Body of pancreas (tissue), 4 donors: ENCODE measurements at regions not wholly inside any gene's neighbourhood (a gene's known extent, or its start where the extent isn't known, plus 50 kb on each side); places are given as distances from the start of the nearest gene placed in this dataset.

Source experiments
- ATAC-seq: fragments of 150-250 bp; one replicate; pipeline ENCODE4 v1.9.1; 2016
- DNase-seq, 4 donors: peaks; one replicate each; pipeline ENCODE4 v3.0.0-alpha.2; 2019
- H3K27ac ChIP-seq, 4 donors: fragments of 200-600 bp; sonication (generic); 1 replicate in 3 of 4; 2 replicates in 1 of 4; pipeline versions ENCODE4 v1.5.1 to v1.6.1; 2016 to 2019; ENCODE audit warnings: mild to moderate bottlenecking in 1 of 4, mixed read lengths in 1 of 4, moderate library complexity in 1 of 4
- H3K27me3 ChIP-seq, 2 donors: fragments of 200-600 bp; sonication (generic); one replicate each; pipeline ENCODE4 v1.6.0; 2016; ENCODE audit warnings: mild to moderate bottlenecking in 1 of 2
- H3K36me3 ChIP-seq, 2 donors: fragments of 200-600 bp; sonication (generic); replicated peaks in 1 of 2; 2 replicates each; pipeline ENCODE4 v1.5.1; 2016; ENCODE audit warnings: low read depth in 2 of 2; ENCODE audit not compliant: insufficient read depth in 1 of 2
- H3K4me1 ChIP-seq: fragments of 200-600 bp; sonication (generic); one replicate; pipeline ENCODE4 v1.6.0; 2016
- H3K4me3 ChIP-seq, 2 donors: fragments of 200-600 bp; sonication (generic); 1 replicate in 1 of 2; 2 replicates in 1 of 2; pipeline ENCODE4 v1.5.1; 2016 to 2019
- H3K9me3 ChIP-seq, 3 donors: fragments of 200-600 bp; sonication (generic); 1 replicate in 2 of 3; 2 replicates in 1 of 3; pipeline ENCODE4 v1.5.1; 2016
- POLR2A ChIP-seq, 3 donors: fragments of 450-650 bp; IDR thresholded peaks; one replicate each; pipeline ENCODE4 v1.6.1; 2016; ENCODE audit warnings: antibody characterized with exemption in 3 of 3, mild to moderate bottlenecking in 2 of 3
- WGBS, 2 donors: methylation state at CpG; one replicate each; pipeline ENCODE4 v1.1.5; 2017; 5-methylcytosine and 5-hydroxymethylcytosine counted together
- intact Hi-C: fragments of 100-400 bp; cut with DNase I; formaldehyde crosslinking; loops from one replicate; pipeline ENCODE4 v1.15.1; 2023
- TF ChIP-seq, protein P1 (sequence below), 7 experiments: fragments of 450-650 bp in 4 of 7; fragments of 200-600 bp in 3 of 7; sonication (generic) in 3 of 7; IDR thresholded peaks; one replicate each; pipeline ENCODE4 v1.5.1; 2016 to 2019; ENCODE audit warnings: antibody characterized with exemption in 7 of 7

DNA sequence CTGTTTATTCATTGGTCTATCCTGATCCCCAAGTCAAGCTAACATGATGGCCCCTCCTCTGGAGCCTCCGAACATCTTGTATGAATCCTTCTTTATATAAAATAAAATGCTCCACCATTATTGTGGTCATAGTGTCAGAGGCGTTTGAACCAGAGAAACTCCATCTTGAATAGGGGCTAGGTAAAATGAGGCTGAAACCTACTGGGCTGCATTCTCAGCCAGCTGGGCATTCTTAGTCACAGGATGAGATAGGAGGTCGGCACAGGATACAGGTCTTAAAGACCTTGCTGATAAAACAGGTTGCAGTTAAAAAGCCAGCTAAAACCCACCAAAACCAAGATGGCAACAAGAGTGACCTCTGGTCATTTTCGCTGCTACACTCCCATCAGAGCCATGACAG lies 905.8 kb upstream of the AUTS2 start:
- Histone ChIP-seq H3K27me3 (no peaks in the 10 kb centered on the region), H3K4me1 (no peaks in the 10 kb centered on the region), H3K36me3 (no peaks in the 10 kb centered on the region), H3K27ac (no peak overlapping the region), H3K9me3 (no peaks in the 10 kb centered on the region), H3K4me3 (no peak overlapping the region)
- 71 to 80% methylated on average over 4 of the region's 4 CpGs for WGBS, 2 donors
- TF ChIP-seq POLR2A (IDR thresholded peaks at IDR 0.05), result no peak
- TF ChIP-seq, protein P1, sequence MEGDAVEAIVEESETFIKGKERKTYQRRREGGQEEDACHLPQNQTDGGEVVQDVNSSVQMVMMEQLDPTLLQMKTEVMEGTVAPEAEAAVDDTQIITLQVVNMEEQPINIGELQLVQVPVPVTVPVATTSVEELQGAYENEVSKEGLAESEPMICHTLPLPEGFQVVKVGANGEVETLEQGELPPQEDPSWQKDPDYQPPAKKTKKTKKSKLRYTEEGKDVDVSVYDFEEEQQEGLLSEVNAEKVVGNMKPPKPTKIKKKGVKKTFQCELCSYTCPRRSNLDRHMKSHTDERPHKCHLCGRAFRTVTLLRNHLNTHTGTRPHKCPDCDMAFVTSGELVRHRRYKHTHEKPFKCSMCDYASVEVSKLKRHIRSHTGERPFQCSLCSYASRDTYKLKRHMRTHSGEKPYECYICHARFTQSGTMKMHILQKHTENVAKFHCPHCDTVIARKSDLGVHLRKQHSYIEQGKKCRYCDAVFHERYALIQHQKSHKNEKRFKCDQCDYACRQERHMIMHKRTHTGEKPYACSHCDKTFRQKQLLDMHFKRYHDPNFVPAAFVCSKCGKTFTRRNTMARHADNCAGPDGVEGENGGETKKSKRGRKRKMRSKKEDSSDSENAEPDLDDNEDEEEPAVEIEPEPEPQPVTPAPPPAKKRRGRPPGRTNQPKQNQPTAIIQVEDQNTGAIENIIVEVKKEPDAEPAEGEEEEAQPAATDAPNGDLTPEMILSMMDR (IDR thresholded peaks at IDR 0.05), result no peak
- ATAC-seq (no peak), DNase-seq (no peak)
- intact Hi-C loops, result no loop called here

- Histone ChIP-seq H3K36me3 (no peaks in the 10 kb centered on the region), H3K9me3 (no peaks in the 10 kb centered on the region), H3K4me1 (no peaks in the 10 kb centered on the region), H3K27me3 (no peaks in the 10 kb centered on the region), H3K4me3 (no peak overlapping the region), H3K27ac (no peak overlapping the region)
- WGBS, 2 donors, result 36 to 41% methylated on average over 1 of the region's 1 CpG
- ATAC-seq (no peak), DNase-seq (no peak)
- intact Hi-C loops, result no loop called here
- TF ChIP-seq POLR2A (IDR thresholded peaks at IDR 0.05), result no peak
- TF ChIP-seq, protein P1 (IDR thresholded peaks at IDR 0.05), result no peak
Measured at GRCh38 chr7:68694656-68695055, 903.6 kb upstream of the AUTS2 start.

DNA sequence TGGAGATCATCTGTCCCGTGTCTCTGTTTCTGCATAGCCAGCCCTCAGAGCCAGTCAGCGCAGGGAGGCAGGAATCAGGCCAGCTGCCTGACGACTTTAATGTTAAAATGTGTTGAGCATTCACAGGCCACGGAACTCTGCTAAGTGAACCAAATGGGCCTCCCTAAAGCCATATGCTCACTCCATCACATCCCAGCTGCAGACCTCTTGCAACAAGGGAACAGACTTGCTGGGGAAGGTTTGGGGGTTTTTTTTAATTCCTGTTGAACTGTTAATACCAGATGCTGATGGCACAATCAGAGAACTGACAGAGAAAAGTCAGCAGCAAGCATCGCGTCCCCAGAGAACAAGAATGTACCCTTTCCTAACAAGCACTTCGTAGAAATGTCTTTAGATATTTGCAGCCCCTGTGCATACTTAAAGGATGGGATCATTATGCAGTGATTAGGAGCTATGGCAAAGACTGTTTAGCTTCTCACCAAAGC lies 900.4 kb upstream of the AUTS2 start:
- H3K27me3 ChIP-seq, result no peaks in the 10 kb centered on the region

GRCh38 chr7:68699090-68699711 lies 899.1 kb upstream of the AUTS2 start:
- no peaks in the 10 kb centered on the region for H3K27me3 ChIP-seq
- intact Hi-C loops, result no loop called here
- TF ChIP-seq, protein P1 (IDR thresholded peaks at IDR 0.05), result no peak
- TF ChIP-seq POLR2A (IDR thresholded peaks at IDR 0.05), result no peak
- no peak for DNase-seq
- WGBS, 2 donors, result 75 to 81% methylated on average over 6 of the region's 6 CpGs
- no peaks in the 10 kb centered on the region for H3K9me3 ChIP-seq
- no peaks in the 10 kb centered on the region for H3K4me1 ChIP-seq
- ATAC-seq, result no peak
- H3K36me3 ChIP-seq, result no peaks in the 10 kb centered on the region
- H3K4me3 ChIP-seq, result no peak overlapping the region
- H3K27ac ChIP-seq, result no peak overlapping the region

More for the DNA sequence above, 900.4 kb upstream of the AUTS2 start:
- no peak overlapping the region for H3K4me3 ChIP-seq
- TF ChIP-seq, protein P1 (IDR thresholded peaks at IDR 0.05), result no peak
- TF ChIP-seq POLR2A (IDR thresholded peaks at IDR 0.05), result no peak
- no peak overlapping the region for H3K27ac ChIP-seq
- no peaks in the 10 kb centered on the region for H3K36me3 ChIP-seq
- DNase-seq (no peak), ATAC-seq (no peak)
- H3K4me1 ChIP-seq, result no peaks in the 10 kb centered on the region
- WGBS, 2 donors, result 73 to 94% methylated on average over 3 to 7 of the region's 7 CpGs
- intact Hi-C loops, result no loop called here
- H3K9me3 ChIP-seq, result no peaks in the 10 kb centered on the region

GRCh38 chr7:68700414-68700813 lies 897.9 kb upstream of the AUTS2 start:
- H3K27ac ChIP-seq, result no peak overlapping the region
- no peaks in the 10 kb centered on the region for H3K36me3 ChIP-seq
- H3K9me3 ChIP-seq, result no peaks in the 10 kb centered on the region
- H3K27me3 ChIP-seq, result no peaks in the 10 kb centered on the region
- H3K4me1 ChIP-seq, result no peaks in the 10 kb centered on the region
- 64% methylated on average over 3 of the region's 3 CpGs for WGBS, 2 donors
- DNase-seq (no peak), ATAC-seq (no peak)
- TF ChIP-seq, protein P1 (IDR thresholded peaks at IDR 0.05), result no peak
- no peak for TF ChIP-seq POLR2A (IDR thresholded peaks at IDR 0.05)
- intact Hi-C loops, result no loop called here
- H3K4me3 ChIP-seq, result no peak overlapping the region
